T-helper 9 cell (primary cell): ENCODE measurements at regions not wholly inside any gene's neighbourhood (a gene's known extent, or its start where the extent isn't known, plus 50 kb on each side); places are given as distances from the start of the nearest gene placed in this dataset.
A peak's percentile ranks its signal among the peaks of the same experiment; 100 is the strongest.

ENCODE experiments used
- DNase-seq: peaks from one replicate; pipeline ENCODE4 v3.0.0-alpha.2; 2020

DNA sequence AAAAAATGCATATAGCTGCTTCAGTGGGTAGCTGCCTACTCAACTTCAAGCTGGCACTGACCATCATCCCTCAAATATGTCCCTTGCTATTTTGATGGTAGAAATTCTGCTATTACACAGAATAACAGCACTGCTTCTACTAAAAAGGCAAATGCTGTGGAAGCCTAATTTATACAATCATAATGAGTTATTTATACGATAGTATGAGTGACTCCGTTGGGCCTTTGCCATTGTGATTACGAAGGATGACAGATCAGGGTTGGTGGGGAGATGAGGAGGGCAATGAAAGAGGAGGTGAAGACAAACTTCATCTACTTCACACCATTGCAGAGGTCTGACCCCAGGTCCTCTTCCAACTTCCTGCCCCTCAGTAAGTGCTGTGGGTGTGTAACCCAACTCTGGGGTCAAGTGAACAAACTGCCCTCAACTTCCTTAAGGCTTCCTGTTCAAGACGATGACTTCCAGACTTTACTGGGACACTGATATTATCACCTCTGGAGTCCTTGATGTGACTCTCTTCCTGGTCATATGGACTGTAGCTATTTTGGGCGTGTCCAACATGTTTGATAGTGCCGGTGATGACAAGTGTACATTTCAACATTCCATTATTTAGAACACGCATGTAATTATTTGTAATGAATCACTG is 74.1 kb upstream of the RPS23 start:
- no peak for DNase-seq

DNA sequence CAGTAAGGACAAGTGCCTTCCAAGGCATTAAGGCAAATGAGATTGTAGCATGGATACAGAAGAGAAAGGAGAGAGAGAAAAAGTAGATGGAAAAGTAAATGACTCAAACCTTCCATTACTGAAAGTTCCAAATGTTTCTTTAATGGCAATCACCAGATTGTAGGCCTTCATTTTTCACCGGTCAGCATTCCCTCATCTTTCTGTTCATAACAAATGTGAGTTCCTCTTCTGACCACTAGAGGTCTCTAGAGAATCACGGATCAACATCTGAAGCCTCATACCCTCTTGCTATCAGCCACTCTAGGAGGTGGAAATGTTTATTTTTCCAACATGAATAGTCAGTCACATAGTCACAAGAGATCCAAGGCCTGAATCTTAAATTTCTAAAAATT is 73.6 kb upstream of the RPS23 start:
- DNase-seq, result no peak

DNA sequence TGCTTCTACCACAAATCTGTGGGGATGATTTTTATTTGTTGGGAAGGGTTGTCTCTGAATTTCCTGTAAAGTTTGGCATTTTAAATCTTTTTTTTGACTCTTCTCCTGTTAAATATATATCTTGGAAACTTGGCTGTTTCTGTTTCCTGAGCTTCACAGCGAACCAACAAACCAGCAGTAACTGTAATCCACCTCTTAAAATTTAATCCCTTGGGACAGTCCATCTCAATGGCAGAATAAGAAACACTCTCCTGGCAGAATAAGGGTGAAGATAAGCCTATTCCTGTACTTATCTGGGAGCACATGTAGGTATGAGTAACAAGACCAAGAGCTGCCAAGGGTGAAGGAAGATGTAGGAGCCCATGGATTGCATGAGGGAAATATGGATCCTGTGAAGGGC is 73.1 kb upstream of the RPS23 start:
- no peak for DNase-seq

DNA sequence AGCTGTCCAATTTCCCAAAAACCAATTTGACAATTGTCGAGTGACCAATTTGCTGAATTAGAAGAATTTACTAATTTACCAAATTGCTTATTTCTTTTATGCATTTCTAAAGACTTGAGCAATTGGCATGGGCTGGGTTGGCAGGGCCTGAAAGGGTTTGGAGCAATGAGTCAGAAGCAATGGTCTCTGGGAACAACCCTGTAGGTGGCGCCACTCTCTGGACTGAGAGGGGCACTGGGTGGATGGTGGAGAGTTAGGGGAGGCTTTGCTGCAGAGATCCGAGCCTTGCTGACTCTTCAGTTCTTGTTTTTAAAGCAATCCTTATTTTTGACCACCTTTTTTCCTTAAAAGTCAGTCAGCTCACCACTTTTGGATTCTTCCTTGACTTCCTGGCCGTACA is 71.5 kb upstream of the RPS23 start:
- DNase-seq, result peak; percentile 16

DNA sequence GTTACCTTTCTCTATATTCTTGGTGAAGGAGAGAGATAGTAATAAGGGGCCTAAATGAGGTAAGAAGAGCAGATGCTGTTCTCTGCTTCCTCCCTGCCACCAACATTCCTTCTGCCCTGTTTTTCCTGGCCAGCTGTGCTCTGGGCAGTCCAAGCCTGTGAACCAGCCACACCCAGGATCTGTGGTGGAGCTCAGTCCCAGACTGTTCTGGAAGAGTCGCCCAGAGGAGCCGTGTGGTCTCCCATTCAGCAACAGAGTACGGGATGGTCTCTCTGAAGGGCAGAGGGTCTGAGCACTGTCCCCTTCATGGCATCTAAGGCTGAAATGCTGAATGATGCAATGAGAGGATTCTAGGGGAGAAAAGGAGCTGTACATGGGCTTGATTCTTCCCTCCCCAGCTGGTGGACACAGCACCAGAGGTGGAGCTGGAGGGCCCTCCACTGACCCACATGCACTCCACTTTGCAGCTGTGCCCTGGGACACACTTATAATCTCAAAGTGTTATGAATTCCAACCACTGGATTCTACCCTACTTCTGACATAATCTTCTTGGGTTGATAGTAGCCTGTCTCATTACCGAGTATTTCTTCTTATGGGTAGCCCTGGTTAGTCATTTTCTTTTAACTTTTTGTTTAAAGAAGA is 70.8 kb upstream of the RPS23 start:
- DNase-seq, result no peak

DNA sequence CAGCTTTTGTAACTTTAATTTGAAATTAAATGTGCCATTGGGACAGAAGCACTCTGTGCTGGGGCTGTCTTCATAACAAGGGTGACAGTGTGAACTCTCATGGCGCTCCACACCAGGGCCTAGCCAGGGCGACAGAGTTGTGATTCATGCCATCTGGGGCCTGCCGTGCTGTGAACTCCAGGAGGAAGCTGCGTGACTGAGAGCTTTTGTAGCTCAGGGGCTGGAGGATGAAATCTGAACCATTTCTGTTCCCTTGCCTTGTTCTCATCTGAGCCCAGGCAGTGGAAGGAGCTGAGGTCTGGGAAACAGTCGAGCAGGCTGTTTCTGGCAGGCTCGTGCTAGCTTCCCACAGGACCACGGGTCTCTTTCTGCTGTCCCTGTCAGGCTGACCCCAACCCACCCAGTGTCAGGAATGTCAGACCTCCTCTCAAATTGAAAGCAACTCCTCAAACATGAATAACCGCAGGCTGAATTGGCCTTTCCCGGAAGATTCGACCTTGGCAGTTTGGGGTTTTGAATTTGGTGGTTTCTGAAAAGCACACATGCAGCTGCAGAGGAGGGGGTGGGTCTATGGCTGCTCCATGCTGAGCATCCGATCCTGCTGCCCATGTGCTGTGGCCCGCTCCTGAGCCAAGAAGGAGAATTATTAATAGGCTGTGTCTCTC is 69.2 kb upstream of the RPS23 start:
- no peak for DNase-seq

DNA sequence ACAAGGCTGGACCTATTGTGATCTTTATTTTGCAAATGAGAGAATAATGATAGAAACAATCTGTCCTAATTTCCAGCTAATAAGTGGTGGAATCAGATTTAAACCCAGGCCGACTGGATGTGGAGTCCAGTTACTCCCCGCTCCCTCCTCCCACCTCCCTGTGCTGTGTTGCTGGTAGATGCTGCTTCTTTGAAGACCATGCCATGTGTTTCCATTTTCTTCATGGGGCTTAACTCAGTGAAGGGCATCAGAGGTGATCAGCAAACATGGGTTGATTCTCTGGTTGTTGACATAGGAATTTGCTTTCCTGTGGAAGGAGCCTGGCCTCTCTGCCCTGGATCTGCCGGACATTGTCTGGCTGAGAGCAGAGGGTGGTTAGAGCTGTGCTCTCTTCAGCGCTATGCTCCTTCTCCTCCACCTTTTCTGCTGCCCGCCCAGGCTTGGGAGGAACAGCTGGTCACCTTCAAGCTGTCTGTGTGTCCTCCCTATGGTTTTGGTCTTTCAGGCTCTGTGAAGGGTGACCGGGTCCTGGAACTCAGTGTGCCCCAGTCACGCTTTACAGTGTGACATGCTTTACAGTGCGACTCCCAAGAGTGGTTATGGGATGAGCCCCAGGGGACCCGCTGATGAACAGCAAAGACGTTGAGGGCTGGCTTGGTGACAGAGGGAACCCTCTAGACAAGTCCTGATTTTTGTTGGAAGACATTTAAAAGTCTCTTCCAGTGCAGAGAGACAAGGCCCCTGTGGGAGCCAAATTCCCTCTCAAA is 68.4 kb upstream of the RPS23 start:
- DNase-seq, result no peak

DNA sequence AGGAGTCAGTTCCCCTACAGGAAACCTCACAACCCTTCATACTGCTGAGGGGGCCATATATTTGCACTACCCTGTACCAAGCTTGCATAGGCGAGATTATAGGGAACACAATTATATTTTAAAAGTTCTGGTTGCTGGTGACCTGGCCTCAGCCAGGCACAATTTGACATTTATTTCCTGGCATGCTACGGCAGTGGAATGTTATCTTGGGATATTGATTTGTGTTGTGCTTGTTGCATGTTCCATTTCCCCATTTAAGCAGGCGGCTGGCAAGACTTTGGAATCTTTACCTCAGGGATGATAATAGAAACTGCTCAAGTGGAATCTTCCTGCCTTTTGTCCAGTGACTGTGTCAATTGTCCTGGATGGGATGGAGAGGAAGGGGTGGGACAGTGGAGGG is 67.0 kb upstream of the RPS23 start:
- DNase-seq, result no peak

DNA sequence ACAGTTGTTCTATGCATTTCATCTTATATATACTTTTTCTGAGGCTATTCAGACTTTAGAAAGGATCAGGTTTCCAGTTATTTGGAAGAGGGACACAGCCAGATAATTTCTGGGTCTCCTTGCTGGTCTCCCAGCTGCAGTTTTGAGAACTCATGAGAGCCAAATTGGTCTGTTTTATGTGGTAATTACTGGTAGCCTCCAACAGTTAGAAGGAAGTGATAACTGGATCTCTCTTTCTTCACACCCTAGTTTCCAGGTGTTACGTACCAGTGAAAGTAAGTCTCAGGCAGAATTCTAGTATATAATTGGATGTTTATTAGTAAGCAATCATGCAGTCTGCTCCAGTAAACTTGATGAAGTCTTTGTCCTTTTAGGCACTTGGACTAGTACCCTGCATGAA is 63.2 kb upstream of the RPS23 start:
- DNase-seq, result no peak

DNA sequence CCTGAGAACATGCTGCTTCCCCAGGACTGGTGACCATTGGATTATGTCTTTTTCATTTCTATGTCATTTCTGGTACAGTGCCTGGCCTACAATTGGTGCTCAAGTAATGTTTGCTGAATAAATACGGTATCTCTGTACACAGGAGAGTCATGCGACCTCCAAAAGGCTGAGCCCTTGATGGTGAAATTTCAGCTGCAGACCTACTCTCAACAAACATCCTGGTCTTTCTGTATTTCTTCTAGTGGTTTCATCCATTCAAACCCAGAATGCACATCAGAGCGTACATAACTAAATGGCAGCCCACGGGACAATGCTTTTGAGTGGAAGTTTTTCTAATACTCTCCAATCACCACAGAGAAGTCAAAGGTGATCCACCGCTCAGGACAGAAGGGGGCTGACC is 62.6 kb upstream of the RPS23 start:
- DNase-seq, result no peak

DNA sequence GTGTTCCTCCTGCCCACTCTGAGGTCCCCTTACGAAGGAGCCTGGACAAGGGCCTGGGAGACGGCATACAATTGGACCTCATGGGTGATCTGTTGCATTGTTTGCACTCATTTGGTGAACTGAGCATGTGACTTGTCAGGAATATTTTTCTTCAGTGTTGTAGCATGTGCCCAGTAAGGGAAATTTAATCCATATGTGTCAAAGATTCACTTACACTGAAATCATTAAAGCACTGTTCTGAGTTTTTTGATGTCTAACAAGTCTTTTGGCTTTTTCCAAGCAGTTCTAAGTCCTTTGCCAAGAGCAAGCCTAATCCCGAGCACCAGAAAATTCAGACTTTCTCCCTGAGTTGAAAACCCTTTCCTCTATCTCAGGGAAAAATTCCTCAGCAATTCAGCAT is 61.6 kb upstream of the RPS23 start:
- no peak for DNase-seq

DNA sequence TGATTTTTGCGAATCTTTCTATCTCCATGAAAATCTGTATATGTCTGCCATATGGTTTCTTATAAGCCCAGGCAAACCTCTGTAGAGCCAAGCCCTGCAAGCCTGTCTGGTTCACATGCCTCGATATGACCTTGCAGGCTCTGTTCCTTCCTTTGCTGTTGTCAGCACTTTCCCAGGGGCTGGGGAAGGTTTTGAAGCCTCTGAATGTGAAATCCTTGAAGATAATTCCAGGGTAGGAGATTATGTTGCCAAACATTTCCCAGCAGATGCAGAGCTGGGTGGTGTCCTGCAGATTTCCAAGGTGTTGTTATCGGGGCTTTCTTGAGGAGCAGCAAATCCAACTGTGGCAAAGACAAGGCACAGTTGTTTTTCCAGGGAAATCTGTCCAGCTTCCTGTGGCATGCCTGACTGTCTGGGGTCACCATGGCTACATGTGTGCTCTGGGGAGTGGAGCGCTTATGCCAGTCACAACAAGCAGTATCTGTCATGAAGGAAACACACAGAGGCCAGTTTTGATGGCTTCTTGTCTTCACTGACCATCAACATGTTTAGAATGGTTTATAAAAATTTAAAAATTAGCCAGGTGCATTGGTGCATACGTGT is 60.7 kb upstream of the RPS23 start:
- DNase-seq, result no peak

DNA sequence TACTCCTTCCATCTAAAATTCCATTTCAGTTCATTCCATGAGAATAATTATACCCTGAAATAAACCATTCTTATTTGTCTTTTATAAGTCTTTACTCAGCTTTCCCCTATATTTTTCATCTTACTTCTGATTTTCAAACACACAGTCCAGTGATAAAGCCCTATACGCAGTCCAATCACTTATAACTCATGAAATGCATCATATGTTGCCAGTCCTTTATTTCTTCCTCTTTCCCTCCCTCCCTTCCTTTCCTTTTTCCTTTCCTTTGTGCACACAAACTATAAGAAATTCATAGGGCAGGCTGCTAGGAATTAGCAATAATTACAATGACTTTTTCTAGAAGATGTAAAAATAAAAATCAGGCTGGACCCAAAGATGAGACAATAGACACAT is 58.8 kb upstream of the RPS23 start:
- no peak for DNase-seq

DNA sequence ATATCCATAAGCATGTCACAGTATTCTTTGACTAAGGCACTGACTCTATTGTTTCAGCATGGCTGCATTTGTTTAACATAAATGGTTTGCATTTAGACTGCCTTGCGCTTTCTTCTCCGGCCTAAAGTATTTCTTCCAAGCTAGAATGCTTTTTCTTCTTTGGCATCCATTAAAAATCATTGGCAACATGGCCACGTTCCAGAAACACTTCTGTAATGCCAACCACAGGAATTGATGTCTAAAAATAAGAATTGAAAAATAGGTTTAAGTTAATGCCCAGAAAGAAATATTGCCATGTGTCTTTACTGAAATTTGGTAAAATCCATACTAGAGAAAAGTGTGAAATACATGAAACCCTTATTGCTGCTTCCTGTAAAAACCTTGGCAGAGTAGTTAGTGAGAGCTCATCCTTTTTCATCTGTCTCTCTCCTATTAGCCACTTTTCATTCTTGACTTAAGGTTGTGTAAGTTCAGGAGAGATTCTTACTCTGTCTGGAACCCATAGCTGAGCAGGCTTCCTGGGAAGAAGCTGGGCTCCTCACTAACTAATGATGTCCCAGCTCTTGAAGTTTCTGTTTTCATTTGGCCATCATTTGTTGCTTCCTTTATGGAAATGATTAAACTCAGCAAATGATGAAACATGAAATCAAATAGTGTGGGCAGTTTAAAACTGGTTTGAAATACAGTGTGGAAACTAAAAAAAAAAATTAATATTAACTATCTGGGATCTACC is 58.2 kb upstream of the RPS23 start:
- DNase-seq, result no peak

DNA sequence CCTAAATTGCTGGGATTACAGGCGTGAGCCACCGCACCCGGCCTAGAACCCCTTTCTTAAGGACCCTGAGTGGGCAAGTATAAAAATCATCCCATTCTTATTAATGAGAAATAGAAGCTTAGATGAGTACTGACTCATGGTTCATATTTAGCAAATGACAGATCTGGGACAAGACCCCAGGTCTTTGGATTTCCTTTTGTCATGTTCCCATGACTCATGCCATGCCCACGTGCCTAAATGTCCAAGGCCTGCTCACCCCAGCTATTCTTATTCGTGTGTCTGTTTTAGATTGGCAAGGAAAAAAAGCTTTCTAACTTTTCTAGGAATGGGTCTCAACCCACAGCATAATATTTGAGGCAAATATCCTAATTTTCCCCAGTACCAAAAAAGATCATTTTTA is 57.7 kb upstream of the RPS23 start:
- DNase-seq, result no peak

DNA sequence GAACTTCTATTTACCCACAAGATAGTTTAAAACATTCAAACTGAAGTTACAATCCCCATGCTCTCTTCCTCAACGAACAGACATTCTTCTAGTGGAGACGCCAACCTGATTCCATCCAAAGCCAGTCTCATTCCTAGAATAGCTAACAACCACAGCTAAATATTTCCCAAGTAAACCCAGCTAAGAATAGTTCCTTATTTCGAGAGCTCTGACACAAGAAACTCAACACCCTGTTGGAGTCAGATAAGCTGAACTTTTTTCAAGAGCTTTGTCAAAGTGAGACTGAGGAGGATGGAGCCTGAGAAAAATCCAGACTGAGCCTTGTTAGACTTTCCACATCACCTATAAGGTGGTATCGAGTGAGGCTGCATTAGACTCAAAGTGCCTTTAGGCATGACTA is 56.7 kb upstream of the RPS23 start:
- no peak for DNase-seq

DNA sequence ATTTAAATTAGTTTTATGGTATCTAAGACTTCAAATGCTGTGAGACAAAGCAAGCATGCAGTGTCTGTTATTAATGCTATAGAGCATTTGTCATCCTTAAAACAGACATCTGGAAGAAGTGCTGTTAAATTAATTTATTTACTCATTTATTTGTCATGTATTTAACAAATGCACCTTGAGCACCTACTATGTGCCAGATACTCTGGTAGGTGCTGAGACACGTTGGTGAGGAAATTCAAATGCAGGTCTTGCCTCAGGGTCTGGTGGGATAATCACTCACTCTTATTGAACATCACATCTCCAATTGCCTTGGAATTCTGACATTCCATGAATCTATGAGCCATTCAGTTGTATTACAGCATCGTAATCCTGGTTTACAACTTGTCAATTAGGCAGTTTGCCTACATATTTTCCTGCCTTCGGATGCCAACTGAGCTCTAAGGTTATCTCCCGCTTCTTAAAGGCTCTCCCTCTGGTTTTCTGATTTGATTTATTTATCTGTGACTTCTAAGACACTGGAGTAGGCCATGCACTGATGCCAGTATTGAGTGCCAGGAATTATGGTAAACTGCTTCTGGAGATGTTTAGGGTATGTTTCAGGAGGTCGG is 56.0 kb upstream of the RPS23 start:
- DNase-seq, result no peak

DNA sequence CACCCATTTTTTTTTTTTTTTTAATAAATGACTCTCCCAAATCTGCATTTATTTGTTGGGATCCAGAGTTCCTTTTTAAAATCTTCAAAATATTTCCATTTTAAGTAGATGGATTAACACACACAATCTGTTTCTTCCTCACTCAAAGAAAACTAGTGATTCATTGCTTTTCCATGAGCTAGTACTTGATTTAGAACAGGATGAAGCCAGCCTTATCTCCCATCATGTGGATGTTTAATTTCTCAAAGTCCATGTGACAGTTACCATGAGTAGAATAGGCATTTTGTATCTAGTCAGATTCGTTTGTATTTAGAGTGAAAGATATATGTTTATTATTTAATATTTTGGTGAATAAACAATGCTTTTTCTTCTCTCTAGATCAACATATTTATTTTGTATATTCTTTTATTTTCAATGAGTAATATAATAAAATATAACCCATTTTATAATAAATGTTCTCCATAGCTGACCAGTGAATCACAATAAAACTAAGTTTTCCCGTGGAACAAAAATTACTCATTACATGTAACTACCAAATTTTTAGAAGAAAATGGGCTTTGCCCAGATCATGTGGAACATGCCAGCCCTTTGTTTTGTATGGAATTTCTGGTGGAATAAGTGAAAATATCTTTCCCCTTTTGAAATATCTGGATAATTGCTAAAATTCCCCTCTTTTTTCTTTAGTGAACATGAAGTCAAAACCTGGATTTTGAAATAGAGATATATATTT is 54.9 kb upstream of the RPS23 start:
- DNase-seq, result no peak

DNA sequence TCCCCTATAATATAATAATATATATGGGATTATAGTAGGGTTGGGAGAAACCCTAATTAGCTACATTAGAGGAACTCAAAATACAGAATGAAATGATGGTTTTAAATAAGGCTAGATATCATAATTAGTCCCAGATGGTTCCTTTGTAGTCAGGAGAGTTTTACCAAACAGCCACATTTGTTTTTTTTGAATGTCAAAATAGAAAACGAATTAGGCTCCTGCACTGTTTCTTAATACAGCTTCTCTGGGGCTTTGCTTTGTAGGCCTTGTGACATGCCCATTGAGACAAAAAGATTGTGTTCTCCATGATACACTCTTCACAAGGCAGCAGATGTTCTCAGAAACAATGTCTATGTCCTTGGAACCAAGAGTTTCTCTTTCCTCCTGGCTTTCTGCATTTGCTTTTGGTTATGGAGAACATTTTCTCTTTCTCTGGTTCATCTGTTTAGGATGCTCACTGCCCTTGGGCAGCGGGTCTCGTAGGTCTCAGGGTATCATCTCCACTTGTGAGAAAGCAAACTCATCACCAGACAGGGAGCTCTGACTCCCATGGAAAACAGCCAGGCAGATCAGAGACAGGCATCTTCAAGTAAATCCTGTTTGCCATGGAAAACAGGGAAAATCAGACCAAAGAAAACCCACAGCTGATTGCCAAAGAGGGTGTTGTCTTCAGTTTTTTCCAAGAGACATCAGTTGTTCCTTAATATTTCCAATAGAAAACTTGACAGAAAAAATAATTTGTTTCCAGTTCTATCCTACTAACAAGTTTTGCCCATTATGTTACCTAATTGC is 54.1 kb upstream of the RPS23 start:
- DNase-seq, result no peak

DNA sequence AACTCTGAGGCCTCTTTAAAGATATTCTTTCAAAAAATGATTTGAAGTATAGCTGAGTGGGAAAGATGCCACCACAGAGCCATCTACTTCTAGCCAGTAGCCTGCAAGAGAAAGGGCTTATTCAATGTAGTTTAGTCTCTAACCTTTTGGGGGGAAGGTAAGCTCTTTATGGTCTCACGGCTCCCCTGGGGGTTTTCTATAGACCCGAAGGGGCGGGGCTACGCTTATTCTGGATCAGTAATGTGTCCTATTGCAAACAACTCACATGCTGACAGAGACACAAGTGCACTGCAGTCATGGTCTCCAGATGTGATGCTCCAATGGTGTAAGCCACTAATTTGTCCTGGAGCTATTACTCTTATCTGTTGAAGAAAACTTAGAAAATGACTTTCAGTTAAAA is 53.4 kb upstream of the RPS23 start:
- DNase-seq, result no peak
